ENCODE measurements at regions not wholly inside any gene's neighbourhood (a gene's known extent, or its start where the extent isn't known, plus 50 kb on each side); places are given as distances from the start of the nearest gene placed in this dataset.

- DNase-seq (ENCODE audit: low read depth): no peak
Observed at GRCh38 chr4:11593576-11594116, 165.0 kb upstream of the HS3ST1 start.

GRCh38 chr4:11592276-11592675 lies 163.6 kb upstream of the HS3ST1 start:
- DNase-seq (ENCODE audit: low read depth): no peak

- DNase-seq (ENCODE audit: low read depth): no peak
Observed at GRCh38 chr4:11590132-11590531, 161.4 kb upstream of the HS3ST1 start.

- no peak for DNase-seq (ENCODE audit: low read depth)
Observed at GRCh38 chr4:11589676-11590075, 161.0 kb upstream of the HS3ST1 start.

GRCh38 chr4:11587797-11588196 lies 159.1 kb upstream of the HS3ST1 start:
- DNase-seq (ENCODE audit: low read depth): no peak

GRCh38 chr4:11585506-11585905 lies 156.8 kb upstream of the HS3ST1 start:
- no peak for DNase-seq (ENCODE audit: low read depth)

- no peak for DNase-seq (ENCODE audit: low read depth)
Observed at GRCh38 chr4:11568511-11568910, 139.8 kb upstream of the HS3ST1 start.

GRCh38 chr4:11566444-11567022 lies 137.8 kb upstream of the HS3ST1 start:
- DNase-seq (ENCODE audit: low read depth): no peak

- DNase-seq (ENCODE audit: low read depth): no peak
Observed at GRCh38 chr4:11565899-11566298, 137.2 kb upstream of the HS3ST1 start.

GRCh38 chr4:11565213-11565612 lies 136.5 kb upstream of the HS3ST1 start:
- no peak for DNase-seq (ENCODE audit: low read depth)

GRCh38 chr4:11564021-11564420 lies 135.3 kb upstream of the HS3ST1 start:
- no peak for DNase-seq (ENCODE audit: low read depth)

GRCh38 chr4:11549525-11549924 lies 120.8 kb upstream of the HS3ST1 start:
- DNase-seq (ENCODE audit: low read depth): no peak

- no peak for DNase-seq (ENCODE audit: low read depth)
Observed at GRCh38 chr4:11548597-11549082, 119.9 kb upstream of the HS3ST1 start.

- no peak for DNase-seq (ENCODE audit: low read depth)
Observed at GRCh38 chr4:11546391-11547175, 117.9 kb upstream of the HS3ST1 start.

- DNase-seq (ENCODE audit: low read depth): no peak
Observed at GRCh38 chr4:11545651-11546050, 117.0 kb upstream of the HS3ST1 start.

GRCh38 chr4:11544211-11544610 lies 115.5 kb upstream of the HS3ST1 start:
- no peak for DNase-seq (ENCODE audit: low read depth)

GRCh38 chr4:11543706-11544105 lies 115.0 kb upstream of the HS3ST1 start:
- no peak for DNase-seq (ENCODE audit: low read depth)

- DNase-seq (ENCODE audit: low read depth): no peak
Observed at GRCh38 chr4:11542952-11543351, 114.3 kb upstream of the HS3ST1 start.

- no peak for DNase-seq (ENCODE audit: low read depth)
Observed at GRCh38 chr4:11537846-11538245, 109.2 kb upstream of the HS3ST1 start.

- no peak for DNase-seq (ENCODE audit: low read depth)
Observed at GRCh38 chr4:11535333-11535732, 106.6 kb upstream of the HS3ST1 start.

GRCh38 chr4:11534623-11535302 lies 106.1 kb upstream of the HS3ST1 start:
- no peak for DNase-seq (ENCODE audit: low read depth)

GRCh38 chr4:11532138-11532537 lies 103.4 kb upstream of the HS3ST1 start:
- no peak for DNase-seq (ENCODE audit: low read depth)
